Muscle of back (tissue), 3 donors: ENCODE measurements at regions not wholly inside any gene's neighbourhood (a gene's known extent, or its start where the extent isn't known, plus 50 kb on each side); places are given as distances from the start of the nearest gene placed in this dataset.

Source experiments
- DNase-seq, 3 donors: peaks; one replicate each; pipeline versions ENCODE4 v3.0.0 to v3.0.0-alpha.2; 2013

DNA sequence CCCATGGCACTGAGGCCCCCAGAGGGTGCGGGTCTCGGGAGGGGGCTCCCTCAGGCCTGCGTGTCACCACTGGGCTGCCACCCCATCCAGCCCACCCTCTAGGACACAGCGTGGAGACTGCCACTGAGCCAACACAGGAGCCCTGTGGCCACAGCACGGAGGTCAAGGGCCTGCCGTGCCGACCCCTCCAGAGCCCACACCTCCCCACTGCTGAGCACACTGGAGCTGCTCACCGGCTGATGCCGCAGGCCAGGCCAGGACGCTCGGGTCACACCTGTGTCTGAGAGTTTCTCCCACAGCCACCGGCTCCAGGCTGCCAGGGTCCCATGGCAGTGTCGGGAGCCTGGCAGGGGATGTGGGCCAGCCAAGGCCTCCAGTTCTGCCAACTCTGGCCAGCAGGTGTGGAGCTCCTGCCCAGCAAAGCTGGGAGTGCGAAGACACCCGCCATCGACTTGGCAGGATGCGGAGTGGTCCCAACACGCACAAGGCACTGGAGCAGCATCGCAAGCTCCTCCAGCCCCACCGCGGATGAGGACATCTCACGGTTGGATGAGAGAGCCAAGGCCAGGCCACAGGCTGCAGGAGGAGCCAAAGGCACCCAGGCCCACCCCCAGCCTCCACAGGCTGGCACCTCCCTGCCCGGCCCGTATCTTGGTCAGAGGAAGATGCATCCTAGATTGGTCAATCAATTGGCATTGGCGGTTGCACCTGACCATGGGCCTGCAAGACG lies 187.1 kb downstream of the BRD1 start:
- no peak for DNase-seq

DNA sequence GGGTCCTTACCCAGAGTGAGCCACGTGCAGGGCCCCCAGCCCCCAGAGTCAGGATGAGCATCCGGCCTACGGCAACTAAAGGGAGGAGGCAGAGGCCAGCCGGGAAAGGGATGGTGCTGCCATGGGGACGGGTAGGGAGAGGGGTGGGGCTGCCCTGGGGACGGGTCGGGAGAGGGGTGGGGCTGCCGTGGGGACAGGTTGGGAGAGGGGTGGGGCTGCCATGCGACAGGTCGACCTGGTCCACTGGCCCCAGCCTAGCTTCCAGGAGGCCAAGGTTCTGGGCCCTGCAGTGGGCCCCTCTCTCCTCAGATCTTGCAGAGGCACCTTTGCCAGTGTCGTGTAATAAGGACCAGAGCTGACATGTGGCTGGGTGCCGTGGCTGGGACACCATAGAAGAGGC lies 187.7 kb downstream of the BRD1 start:
- no peak for DNase-seq

DNA sequence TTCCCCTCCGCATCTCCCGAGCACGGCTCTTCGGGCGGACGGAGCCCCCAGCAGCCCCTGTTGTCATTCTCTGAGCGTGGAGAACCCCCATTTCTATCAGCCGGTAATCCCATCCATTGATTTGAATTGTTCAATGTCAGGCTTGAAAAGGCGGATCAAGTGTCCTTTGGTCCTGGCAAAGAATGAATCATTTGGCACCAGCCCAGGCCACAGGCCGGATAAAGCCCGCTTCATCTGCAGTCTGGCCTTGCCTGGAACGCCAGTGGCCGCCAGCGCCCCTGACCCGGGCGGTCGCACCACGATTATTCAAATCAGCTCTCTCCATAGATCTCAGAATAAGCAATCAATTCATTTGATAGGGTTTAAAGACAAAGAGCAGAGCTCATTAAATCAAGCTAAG lies 188.9 kb downstream of the BRD1 start:
- DNase-seq, result no peak

DNA sequence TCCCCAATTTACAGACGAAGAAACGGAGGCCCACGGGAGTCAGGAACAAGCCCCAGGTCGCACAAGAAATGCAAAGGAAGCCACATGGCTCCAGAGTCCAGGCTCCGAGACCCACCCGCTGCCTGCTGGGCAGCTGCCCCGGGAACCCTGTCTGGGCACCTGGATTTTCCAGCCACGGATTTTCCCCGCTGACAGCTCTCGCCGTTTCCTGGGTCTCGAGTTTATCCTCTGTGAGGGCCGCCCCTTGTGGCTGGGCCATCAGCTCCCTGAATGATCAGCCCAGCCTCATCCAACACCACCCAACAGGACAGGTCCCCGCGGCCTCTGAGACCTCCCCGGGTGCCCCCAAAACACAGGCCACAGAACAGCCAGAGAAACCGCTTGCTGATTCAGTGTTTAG lies 189.7 kb downstream of the BRD1 start:
- DNase-seq, result no peak

DNA sequence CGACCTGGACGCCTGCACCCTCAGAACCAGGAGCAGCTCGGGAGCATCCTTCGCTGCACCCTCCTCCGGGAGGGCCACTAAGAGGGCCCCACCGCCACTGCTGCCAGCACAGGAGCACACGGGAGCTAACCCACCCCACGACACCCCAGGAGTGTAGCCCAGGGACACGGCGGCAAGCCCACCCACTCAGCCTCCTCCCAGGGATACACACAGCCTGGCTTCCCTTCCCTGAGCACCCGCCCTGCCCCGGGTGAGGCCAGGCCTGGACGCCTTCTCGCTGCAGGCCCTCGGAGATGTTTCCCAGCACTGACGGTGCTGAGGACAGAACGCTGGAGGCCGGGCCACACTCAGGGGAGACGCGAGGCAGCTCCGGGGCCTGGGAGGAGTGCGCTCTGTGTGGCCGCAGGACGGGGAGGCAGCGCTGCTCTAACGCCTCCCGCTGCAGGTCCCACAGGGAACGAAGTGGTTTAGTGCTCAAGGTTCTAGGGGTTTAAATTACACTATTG lies 190.4 kb downstream of the BRD1 start:
- DNase-seq, result no peak

DNA sequence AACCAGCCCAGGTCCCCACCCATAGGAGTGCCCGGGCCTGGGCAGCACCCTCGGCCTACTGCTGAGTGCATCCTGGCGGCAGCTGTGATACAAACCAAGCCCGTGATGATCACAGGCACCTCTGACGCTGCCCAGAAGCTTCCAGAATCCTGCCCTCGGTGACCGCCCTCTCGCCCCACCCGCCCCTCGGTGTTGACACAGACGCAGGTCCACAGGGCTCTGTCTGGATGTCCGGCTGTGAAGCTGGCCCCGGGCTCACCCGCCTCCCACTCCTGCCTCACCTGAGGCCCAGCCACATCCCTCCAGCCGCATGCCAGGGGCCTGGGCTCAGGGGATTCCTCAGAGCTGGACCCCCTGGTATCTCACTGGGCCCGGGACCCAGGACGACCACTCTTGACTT lies 191.0 kb downstream of the BRD1 start:
- DNase-seq, result no peak

DNA sequence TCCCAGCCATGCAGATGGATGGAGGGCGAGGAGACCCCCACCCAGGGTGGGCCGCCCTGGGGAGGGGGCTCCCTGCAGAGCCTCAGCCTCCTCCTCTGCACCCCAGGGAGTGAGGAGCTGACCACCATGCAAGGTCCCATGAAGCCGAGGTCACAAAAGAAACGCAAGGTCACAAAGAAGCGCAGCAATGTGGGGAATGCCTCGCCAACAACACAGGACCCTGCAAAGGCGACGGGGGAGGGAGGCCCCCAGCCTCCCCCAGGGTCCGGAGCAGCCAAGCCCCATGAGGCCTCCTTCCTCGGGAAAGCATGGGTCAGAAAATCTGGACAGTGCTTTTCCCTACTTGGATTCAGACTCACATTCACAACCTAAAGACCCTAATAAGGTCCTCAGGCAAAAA lies 191.5 kb downstream of the BRD1 start:
- DNase-seq, result no peak

DNA sequence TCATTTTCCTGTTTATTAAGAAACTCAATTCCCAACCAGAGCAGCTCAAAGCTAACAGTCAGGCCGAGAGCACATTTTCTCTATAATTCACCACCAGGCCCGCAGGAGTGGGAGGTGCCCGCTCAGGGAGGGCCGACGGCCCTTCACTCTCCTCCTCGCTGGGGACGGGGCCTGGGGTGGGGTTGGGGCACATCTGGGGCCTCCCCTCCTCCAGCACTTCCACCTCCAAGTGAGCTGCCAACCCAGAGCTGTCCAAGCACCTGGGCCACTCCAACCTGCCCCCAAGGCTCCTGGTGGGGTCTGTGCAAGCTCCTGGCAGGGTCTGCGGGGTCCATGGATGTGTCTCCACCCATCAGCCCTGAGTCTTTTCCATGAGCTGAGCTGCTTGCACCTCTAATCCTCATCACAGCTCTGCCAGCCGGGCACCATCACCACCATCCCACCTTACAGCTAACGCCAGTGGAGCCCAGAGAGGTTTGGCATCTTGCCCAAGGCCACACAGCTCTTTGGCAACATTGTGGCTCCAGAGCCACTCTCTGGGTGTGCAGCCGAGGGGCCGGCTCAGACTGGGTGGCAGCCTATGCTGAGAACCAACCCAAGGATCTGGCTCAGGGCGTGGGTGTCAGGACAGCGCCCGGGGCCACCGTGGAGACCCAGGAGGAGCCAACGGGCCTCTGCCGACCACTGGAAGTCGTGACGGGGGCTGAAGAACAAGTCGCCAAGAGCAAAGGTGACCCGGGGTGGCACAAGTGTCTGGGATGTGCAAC lies 193.5 kb downstream of the BRD1 start:
- DNase-seq, result no peak

DNA sequence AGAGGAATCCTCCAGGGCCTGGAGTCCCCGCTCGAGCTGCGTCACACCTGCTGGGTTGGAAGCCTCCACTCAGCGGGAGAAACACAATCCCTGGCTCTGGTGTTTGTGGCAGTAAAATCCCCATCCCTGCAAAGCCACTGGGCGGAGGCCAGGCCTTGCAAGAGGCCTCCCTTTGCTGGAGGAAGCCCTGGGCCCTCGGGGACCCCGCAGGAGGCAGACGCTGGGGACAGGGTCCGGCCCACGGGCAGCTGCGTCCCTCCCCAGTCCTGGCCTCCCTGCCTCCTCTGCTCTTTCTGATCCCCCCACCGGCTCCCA lies 194.7 kb downstream of the BRD1 start:
- no peak for DNase-seq

DNA sequence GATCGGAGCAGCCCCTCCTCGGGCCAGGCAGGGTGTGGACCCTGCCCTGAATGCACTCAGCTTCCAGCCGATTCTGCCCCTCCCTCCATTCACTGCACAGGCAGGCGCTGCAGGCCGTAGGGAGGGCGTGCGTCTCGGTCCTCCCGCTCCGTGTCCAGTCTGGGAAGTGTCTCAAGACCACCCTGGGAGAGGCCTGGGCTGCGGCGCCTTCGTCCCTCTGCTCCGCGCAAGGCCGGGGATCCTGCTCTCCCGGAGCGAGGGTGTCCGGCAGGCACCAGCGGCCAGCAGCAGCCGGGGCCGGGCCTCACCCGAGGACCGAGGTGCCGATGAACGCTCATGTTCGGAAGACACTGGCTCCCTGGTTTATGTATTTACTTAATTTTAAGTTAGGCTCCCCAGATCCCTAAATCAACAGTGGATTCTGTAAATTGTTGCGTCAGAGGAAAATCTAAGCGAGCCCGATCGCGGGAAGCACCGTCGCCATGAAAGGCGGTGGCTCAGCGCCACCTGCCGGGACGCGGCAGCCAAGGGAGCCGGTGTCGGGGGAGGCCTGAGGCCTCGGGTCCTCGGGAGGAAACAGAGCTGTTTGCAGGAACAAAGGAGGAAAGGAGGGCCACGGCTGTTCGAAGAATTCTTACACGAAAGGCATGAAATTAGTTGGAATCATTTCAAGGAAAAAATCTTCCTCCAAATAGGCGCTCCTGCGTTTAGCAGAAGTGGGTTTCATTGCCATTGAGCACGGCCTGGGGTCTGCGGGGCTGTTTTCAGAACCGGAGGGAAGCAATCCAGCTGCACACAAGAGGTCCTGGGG lies 195.3 kb downstream of the BRD1 start:
- peak; percentile 62 to 91 (median 82) for DNase-seq

DNA sequence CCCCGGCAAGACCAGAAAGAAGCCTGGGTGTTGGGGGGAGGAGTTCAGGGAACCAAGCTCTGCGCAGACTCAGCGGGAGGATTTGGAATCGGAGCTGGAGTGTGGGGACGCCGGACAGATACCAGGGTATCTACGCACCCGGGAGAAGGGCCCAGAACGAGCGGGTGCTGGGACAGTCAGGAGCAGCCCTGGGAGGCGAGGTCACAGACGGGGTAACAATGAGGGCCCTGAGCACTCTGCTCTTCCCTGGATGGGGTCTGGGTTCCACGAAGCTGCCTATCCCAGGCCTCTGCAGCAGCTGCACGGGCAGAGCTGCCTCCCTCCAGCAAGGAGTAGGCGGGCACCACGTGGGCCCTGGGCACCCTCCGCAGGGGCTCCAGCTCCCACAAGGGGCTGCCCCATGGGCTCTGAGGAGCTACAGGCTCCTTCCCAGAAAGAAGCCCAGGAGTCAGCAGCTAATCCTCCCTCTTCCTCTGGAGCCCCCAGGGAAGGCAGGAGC lies 197.2 kb downstream of the BRD1 start:
- peak in 1 of 3 donors; percentile 22 for DNase-seq

DNA sequence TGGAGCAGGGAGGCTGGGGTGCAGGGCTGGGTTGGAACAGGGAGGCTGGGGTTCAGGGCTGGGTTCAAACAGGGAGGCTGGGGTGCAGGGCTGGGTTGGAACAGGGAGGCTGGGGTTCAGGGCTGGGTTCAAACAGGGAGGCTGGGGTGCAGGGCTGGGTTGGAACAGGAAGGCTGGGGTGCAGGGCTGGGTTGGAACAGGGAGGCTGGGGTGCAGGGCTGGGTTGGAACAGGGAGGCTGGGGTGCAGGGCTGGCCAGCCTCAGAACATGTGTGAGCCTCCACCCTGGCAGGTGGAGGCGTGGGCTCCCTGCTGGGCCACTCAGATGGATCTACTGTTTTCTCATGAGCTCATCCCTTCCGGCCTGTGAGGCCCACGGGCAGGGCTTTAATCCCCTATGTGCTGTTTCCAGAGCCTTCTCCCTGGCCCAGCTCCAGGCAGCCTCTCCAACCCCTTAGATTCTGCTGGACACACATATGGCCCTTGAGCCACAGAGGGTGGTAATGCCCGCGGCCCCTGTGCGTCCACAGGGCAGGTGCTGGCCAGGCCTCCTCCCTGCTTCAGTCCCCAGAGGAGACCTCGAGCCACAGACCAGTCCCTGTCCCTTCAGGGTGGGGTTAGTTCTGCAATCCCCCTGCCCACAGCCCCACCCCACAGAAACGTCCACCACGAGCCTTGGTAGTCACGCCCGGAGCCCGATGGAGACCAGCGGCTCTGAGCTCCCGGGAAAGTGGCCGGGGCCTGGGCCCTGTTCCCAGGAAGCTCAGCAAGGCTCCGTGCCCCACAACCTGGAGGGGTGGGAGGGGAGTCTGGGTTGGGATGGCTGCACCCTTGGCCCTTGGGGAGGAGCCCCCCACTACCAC lies 197.9 kb downstream of the BRD1 start:
- peak in 2 of 3 donors; percentile 34 to 64 for DNase-seq

DNA sequence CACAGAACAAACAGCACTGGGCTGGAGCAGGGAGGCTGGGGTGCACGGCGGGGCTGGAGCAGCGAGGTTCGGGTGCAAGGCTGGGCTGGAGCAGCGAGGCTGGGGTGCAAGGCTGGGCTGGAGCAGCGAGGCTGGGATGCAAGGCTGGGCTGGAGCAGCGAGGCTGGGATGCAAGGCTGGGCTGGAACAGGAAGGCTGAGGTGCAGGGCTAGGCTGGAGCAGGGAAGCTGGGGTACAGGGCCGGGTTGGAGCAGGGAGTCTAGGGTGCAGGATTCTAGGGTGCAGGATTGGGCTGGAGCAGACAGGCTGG lies 198.5 kb downstream of the BRD1 start:
- DNase-seq, result no peak

DNA sequence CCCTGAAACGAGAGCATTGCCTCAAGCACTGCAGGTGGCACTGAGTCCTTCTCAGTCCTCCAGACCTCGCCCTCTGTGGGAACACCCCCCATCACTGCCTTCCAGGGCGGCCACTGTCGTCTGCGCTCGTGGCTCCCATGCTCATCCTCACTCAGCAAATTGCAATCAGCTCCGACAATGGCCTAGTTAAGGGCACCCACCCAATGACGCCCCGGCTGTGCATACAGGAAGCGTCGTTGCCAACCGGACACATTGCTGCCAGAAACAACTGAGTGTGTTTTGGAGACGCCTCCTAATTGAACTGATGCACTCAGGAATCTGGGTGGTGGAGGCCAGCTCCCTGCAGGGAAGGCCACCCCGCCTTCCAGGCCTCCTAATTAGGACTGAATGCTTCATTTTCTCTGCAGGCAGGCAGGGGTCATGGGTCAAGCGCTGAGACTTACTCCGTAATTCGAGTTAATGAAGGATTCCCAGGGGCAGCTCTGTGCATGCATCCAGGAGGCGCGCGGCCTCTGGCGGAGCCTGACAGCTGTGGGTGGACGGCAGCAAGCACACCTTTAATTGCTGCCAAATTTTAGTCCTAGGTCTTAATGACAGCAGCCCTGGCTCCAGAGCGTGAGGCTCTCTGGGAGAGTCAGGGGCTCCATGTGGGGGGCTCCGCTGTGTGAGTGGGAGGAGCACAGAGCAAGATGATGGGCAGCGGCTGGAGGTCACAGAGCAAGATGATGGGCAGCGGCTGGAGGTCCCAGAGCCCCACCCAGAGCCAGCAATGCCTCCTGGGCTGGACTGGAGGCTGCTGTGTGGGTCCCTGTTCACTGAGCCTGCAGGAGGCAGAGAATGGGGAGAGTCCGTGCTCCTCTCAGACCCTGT lies 199.0 kb downstream of the BRD1 start:
- peak in 2 of 3 donors; percentile 42 to 80 for DNase-seq

DNA sequence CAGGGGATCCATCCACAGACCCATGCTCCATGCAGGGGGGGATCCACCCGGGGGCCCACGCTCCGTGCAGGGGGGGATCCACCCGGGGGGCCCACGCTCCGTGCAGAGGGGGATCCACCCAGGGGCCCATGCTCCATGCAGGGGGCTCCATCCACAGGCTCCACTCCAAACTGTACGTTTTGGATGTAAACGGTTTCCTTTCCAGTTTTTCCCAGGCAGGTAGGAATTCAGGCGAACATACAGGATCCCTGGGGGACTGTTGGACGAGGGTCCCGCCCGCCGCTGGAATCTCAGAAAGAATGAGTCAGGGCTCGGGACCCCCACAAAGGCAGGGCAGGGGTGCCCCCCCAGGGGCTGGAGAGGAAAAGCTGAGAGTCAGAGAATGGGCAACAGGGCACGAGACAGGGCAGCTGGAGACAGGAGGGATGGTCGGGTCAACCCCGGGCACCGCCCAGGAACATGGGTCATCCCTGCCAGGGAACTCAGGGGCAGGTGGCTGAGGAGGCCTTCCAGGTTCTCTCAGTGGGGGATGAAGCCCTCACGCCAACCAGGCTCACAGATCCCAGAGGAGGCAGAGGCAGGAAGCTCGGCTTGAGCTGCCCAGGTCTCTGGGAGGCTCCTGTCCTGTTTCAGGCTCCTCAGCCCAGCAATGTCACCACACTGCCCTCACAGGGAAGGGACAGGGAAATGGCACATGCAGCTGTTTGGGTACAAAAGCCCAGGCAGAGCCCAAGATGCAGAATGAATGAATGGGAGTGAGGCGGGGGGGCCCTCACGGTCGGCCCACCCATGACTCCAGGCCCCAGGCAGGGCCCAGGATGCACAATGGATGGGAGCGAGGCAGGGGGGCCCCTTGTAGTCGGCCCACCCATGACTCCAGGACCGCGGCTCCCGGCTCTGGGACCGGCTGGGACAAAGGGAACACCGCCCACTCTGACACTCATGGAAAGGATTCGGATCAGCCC lies 200.2 kb downstream of the BRD1 start:
- peak in 1 of 3 donors; percentile 42 for DNase-seq

DNA sequence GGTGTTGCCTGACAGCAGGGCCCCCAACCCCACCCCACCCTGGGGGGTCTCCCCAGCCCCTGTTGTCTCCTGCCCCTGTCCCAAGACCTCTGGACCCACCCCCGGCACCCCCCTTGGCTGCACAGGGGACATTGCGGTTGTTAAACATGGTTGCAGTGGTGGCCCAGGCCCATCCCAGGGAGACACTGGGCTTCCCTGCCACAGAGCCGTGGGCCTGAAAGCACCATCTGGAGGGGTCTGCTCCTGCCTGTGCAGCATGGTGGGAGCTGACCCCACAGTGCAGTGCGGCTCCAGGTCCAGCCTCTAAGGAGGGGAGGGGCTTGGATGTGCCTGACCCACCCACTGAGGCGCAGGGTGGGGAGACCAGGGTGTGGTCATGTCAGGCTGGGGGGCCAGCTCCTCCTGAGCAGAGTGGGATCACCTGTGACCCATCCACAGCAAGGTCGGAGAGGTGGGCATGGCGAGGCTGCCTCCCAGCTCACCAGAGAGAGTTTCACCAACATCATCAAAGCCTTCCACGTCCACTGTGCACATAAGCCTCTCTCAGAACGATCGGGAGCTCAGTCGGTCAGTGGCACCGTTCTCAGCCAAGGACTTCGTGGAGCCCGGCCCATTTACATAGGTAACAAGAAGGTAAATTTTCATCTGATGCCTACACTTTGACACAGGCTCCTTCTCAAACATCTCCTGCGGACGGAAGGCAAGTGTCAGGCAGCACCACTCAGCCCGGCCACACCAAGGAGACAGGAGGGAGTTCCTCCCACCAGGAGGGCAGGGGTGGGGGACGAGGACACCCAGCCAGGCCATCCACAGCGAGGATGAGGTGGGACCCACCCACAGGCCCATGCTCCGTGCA lies 201.1 kb downstream of the BRD1 start:
- DNase-seq, result no peak

DNA sequence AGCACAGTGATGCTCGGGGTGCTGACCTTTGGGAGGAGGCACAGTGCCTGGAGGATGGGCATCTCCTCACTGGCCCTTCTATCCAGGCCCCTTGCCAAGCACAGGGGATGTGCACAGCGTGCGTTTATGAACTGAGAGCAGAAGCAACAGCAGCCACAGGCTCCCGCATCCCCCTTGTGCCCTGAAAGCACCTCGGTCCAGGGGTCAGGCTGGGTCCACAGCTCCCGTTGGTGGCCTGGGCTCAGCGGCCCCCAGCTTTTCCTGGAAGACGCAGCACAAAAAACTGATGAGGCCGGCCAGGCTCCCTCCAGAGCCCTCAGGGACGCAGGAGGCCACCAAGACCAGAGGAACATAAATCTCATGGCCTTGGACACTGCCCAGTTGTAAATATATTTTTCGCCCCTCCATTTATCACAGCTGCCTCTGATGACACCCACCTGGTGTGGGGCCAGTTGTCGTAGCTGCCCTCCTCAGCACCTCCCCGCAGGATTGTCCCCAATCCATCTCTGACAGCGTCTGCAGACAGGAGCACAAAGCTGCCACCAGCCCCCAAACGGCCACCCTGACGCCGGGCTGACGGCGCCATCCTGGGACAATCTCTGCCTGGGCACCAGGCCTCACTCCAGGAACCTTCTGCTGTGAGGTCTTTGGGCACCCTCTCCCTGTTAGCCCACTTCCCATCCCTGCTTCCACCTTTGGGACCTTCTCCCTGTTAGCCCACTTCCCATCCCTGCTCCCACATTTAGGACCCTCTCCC lies 203.1 kb downstream of the BRD1 start:
- no peak for DNase-seq

DNA sequence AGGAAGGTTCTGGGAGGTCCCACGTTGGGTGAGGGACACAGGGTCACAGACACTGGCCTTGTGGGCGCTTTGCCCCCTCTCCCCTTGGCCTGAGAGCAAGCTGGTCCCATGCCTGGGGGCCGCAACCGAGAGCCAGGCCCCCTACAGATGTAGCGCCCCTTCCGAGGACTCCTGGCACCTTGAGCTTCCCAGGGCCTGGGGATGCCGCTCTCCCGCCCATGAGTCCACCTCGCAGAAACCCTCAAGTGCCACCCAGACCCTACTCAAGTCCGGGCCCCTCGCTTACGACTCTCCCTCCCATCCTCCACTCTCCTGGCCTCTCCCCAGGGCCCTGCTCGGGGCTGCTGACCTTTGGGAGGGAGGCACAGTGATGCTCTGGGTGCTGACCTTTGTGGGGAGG lies 204.0 kb downstream of the BRD1 start:
- no peak for DNase-seq
